BLaER1 (cell line): ENCODE measurements at regions not wholly inside any gene's neighbourhood (a gene's known extent, or its start where the extent isn't known, plus 50 kb on each side); places are given as distances from the start of the nearest gene placed in this dataset.
"Not testable (repeated sequence)": the region's sequence is repeated elsewhere in the genome, so short reads cannot be mapped to it uniquely, and the experiment has no call there.

ENCODE experiments used
- H3K27ac ChIP-seq: shearing (Covaris generic); formaldehyde crosslinking; 2 replicates; pipeline ENCODE4 v1.8.1; 2022
- H3K27me3 ChIP-seq: shearing (Covaris generic); formaldehyde crosslinking; 2 replicates; pipeline ENCODE4 v1.8.1; 2022
- H3K36me3 ChIP-seq: shearing (Covaris generic); formaldehyde crosslinking; 2 replicates; pipeline ENCODE4 v1.8.1; 2022
- H3K4me1 ChIP-seq: shearing (Covaris generic); formaldehyde crosslinking; 2 replicates; pipeline ENCODE4 v1.8.1; 2022
- H3K4me2 ChIP-seq: shearing (Covaris generic); formaldehyde crosslinking; 2 replicates; pipeline ENCODE4 v1.8.1; 2022
- H3K4me3 ChIP-seq: shearing (Covaris generic); formaldehyde crosslinking; 2 replicates; pipeline ENCODE4 v1.8.1; 2022
- H3K9ac ChIP-seq: shearing (Covaris generic); formaldehyde crosslinking; 2 replicates; pipeline ENCODE4 v1.8.1; 2022
- H3K9me3 ChIP-seq: shearing (Covaris generic); formaldehyde crosslinking; 2 replicates; pipeline ENCODE4 v1.8.1; 2022
- H4K20me1 ChIP-seq: shearing (Covaris generic); formaldehyde crosslinking; 2 replicates; pipeline ENCODE4 v1.8.1; 2022
- Cebpa-rat ChIP-seq: shearing (Covaris generic); IDR thresholded peaks from 2 replicates; pipeline ENCODE4 v1.8.1; 2022

GRCh38 chr3:135392151-135392550 is 573.4 kb upstream of the PPP2R3A start:
- Histone ChIP-seq H3K36me3 (no peaks in the 10 kb centered on the region), H3K4me1 (peaks cover 9% of the 10 kb centered on the region), H3K27ac (no peak overlapping the region), H4K20me1 (no peaks in the 10 kb centered on the region), H3K4me2 (no peak overlapping the region), H3K27me3 (no peaks in the 10 kb centered on the region), H3K9ac (no peak overlapping the region), H3K9me3 (peaks cover 17% of the 10 kb centered on the region), H3K4me3 (no peak overlapping the region)
- no peak for TF ChIP-seq Cebpa-rat

GRCh38 chr3:135393159-135393558 is 572.4 kb upstream of the PPP2R3A start:
- Histone ChIP-seq H3K4me3 (no peak overlapping the region), H3K4me1 (peaks cover 9% of the 10 kb centered on the region), H3K9me3 (peaks cover 17% of the 10 kb centered on the region), H3K27ac (no peak overlapping the region), H4K20me1 (no peaks in the 10 kb centered on the region), H3K4me2 (no peak overlapping the region), H3K9ac (no peak overlapping the region), H3K27me3 (no peaks in the 10 kb centered on the region), H3K36me3 (no peaks in the 10 kb centered on the region)
- no peak for TF ChIP-seq Cebpa-rat

DNA sequence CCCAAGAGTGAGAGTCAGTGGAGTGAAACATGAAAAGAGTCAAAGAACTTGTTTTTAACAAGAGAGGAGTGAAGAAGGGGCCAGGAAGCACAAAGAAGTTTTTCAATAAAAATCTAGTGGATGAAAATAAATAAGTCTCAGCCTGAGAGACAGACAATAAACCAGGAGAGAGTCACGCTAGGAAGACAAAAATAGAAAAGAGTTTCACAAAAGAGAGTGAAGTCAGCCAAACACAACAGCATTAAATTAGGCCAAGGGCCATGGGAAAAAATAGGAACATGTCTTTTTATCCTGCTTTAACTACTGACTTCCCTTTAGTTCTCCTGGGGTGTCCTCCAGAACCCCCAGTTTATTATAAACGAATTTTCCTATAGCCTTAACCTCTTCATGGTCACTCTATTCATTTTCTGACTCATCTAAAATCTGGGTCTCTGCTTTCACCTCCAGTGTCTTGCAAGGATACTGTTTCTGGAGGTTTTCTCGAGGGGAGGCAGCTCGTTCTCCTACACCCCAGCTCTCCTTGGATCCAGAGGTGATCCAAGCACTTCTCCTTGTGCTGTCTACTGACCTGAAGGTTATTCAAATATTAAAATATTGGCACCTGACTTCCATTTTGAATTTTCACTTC is 571.5 kb upstream of the PPP2R3A start:
- H3K9me3 ChIP-seq, result peaks cover 17% of the 10 kb centered on the region
- no peaks in the 10 kb centered on the region for H3K36me3 ChIP-seq
- H4K20me1 ChIP-seq, result no peaks in the 10 kb centered on the region
- TF ChIP-seq Cebpa-rat, result no peak
- H3K4me2 ChIP-seq, result peak overlapping the region; percentile 13; the same call in 1 of the 2 replicates
- H3K27me3 ChIP-seq, result no peaks in the 10 kb centered on the region
- H3K27ac ChIP-seq, result no peak overlapping the region
- peaks cover 9% of the 10 kb centered on the region for H3K4me1 ChIP-seq
- H3K4me3 ChIP-seq, result no peak overlapping the region
- H3K9ac ChIP-seq, result no peak overlapping the region

GRCh38 chr3:135412475-135412874 is 553.1 kb upstream of the PPP2R3A start:
- no peaks in the 10 kb centered on the region for H3K4me1 ChIP-seq
- no peak overlapping the region for H3K9ac ChIP-seq
- H3K4me3 ChIP-seq, result no peak overlapping the region
- no peaks in the 10 kb centered on the region for H3K27me3 ChIP-seq
- no peaks in the 10 kb centered on the region for H3K36me3 ChIP-seq
- no peak overlapping the region for H3K27ac ChIP-seq
- H3K4me2 ChIP-seq, result no peak overlapping the region
- no peak for TF ChIP-seq Cebpa-rat
- H4K20me1 ChIP-seq, result no peaks in the 10 kb centered on the region
- no peaks in the 10 kb centered on the region for H3K9me3 ChIP-seq

DNA sequence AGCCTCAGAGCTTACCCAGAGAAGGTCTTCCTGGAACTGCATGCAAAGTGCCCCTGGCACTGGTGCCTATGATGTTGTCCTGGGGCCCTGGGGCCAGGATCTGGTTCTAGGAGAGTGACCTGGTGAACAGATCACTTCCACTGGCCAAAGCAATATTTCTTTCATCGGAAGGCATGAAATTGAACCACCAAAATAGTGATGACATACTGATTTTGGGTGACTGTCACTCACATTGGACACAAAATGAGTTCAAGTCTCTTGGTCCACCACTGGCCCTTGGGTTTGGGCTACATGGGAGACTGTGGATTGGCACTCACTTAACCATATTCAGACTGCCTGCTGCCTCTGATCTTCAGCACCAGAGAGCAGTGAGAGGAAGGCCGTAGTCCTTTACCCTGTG is 549.3 kb upstream of the PPP2R3A start:
- no peaks in the 10 kb centered on the region for H3K9me3 ChIP-seq
- H3K27me3 ChIP-seq, result no peaks in the 10 kb centered on the region
- no peak overlapping the region for H3K4me2 ChIP-seq
- TF ChIP-seq Cebpa-rat, result no peak
- no peak overlapping the region for H3K4me3 ChIP-seq
- H3K27ac ChIP-seq, result no peak overlapping the region
- no peak overlapping the region for H3K9ac ChIP-seq
- no peaks in the 10 kb centered on the region for H3K36me3 ChIP-seq
- no peaks in the 10 kb centered on the region for H4K20me1 ChIP-seq
- no peaks in the 10 kb centered on the region for H3K4me1 ChIP-seq

GRCh38 chr3:135419155-135419554 is 546.4 kb upstream of the PPP2R3A start:
- Histone ChIP-seq H3K36me3 (no peaks in the 10 kb centered on the region), H3K27ac (no peak overlapping the region), H4K20me1 (no peaks in the 10 kb centered on the region), H3K4me1 (no peaks in the 10 kb centered on the region), H3K4me3 (no peak overlapping the region), H3K4me2 (no peak overlapping the region), H3K27me3 (no peaks in the 10 kb centered on the region), H3K9ac (no peak overlapping the region), H3K9me3 (no peaks in the 10 kb centered on the region)
- TF ChIP-seq Cebpa-rat, result no peak

GRCh38 chr3:135426508-135426907 is 539.0 kb upstream of the PPP2R3A start:
- no peaks in the 10 kb centered on the region for H4K20me1 ChIP-seq
- no peaks in the 10 kb centered on the region for H3K4me1 ChIP-seq
- no peak overlapping the region for H3K27ac ChIP-seq
- no peak overlapping the region for H3K4me2 ChIP-seq
- H3K36me3 ChIP-seq, result no peaks in the 10 kb centered on the region
- no peaks in the 10 kb centered on the region for H3K27me3 ChIP-seq
- H3K9me3 ChIP-seq, result peaks cover 3% of the 10 kb centered on the region; the same call in 1 of the 2 replicates
- TF ChIP-seq Cebpa-rat, result no peak
- no peak overlapping the region for H3K4me3 ChIP-seq
- H3K9ac ChIP-seq, result no peak overlapping the region

DNA sequence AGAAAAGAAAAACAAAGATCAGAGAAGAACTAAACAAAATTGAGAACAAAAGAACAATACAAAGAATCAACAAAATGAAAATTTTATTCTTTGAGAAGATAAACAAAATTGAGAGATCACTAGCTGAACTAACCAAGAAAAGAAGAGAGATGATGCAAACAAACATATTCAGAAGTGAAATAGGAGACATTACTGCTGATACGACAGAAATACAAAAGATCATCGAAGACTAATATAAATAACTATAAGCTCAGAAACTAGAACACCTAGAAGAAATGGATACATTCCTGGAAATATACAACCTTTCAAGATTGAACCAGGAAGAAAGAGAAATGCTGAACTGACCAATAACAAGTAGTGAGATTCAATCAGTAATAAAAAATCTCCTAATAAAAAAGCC is 533.1 kb upstream of the PPP2R3A start:
- Histone ChIP-seq H3K9me3 (no peaks in the 10 kb centered on the region), H3K9ac (no peak overlapping the region), H3K4me2 (no peak overlapping the region), H3K4me3 (no peak overlapping the region), H3K36me3 (no peaks in the 10 kb centered on the region), H3K4me1 (no peaks in the 10 kb centered on the region), H4K20me1 (no peaks in the 10 kb centered on the region), H3K27me3 (no peaks in the 10 kb centered on the region), H3K27ac (no peak overlapping the region)
- no peak for TF ChIP-seq Cebpa-rat

DNA sequence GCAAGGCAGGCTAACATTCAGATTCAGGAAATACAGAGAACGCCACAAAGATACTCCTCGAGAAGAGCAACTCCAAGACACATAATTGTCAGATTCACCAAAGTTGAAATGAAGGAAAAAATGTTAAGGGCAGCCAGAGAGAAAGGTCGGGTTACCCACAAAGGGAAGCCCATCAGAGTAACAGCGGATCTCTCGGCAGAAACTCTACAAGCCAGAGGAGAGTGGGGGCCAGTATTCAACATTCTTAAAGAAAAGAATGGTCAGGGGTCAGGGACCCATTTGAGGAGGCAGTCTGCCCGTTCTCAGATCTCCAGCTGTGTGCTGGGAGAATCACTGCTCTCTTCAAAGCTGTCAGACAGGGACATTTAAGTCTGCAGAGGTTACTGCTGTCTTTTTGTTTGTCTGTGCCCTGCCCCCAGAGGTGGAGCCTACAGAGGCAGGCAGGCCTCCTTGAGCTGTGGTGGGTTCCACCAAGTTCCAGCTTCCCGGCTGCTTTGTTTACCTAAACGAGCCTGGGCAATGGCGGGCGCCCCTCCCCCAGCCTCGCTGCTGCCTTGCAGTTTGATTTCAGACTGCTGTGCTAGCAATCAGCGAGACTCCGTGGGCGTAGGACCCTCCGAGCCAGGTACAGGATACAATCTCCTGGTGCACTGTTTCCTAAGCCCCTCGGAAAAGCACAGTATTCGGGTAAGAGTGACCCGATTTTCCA is 526.5 kb upstream of the PPP2R3A start:
- H3K4me2 ChIP-seq, H3K4me3 ChIP-seq, H3K36me3 ChIP-seq: not testable (repeated sequence)

GRCh38 chr3:135439632-135440031 is 525.9 kb upstream of the PPP2R3A start:
- H3K27ac ChIP-seq, H3K4me2 ChIP-seq, H3K36me3 ChIP-seq, H3K27me3 ChIP-seq, H4K20me1 ChIP-seq, H3K4me3 ChIP-seq, H3K9ac ChIP-seq: not testable (repeated sequence)
- peaks cover 16% of the 10 kb centered on the region; the same call in 1 of the 2 replicates for H3K9me3 ChIP-seq
- H3K4me1 ChIP-seq, result peaks cover 39% of the 10 kb centered on the region

More for the DNA sequence above, 526.5 kb upstream of the PPP2R3A start:
- H3K4me1 ChIP-seq, result peaks cover 33% of the 10 kb centered on the region
- H4K20me1 ChIP-seq, H3K27me3 ChIP-seq, H3K9ac ChIP-seq, H3K27ac ChIP-seq: not testable (repeated sequence)
- H3K9me3 ChIP-seq, result peaks cover 16% of the 10 kb centered on the region; the same call in 1 of the 2 replicates
